Right lobe of liver (tissue), 6 donors: ENCODE measurements at regions not wholly inside any gene's neighbourhood (a gene's known extent, or its start where the extent isn't known, plus 50 kb on each side); places are given as distances from the start of the nearest gene placed in this dataset.

Experiments
- ATAC-seq, 4 donors: fragments of 200-7000 bp; cut with Tn5 transposase; one replicate each; pipeline ENCODE4 v1.9.1; 2020; ENCODE audit warnings: mild to moderate bottlenecking in 4 of 4, moderate library complexity in 4 of 4
- DNase-seq, 3 donors: peaks; one replicate each; pipeline ENCODE4 v3.0.0-alpha.2; 2020
- H3K27ac ChIP-seq, 3 donors: fragments of 200-600 bp; one replicate each; pipeline ENCODE4 v1.8.0; 2022
- H3K27me3 ChIP-seq, 2 donors: fragments of 200-600 bp; one replicate each; pipeline ENCODE4 v1.8.0; 2022
- H3K36me3 ChIP-seq, 4 donors: fragments of 200-600 bp; sonication (generic) in 1 of 4; one replicate each; pipeline versions ENCODE4 v1.5.1 to v1.8.0; 2017 to 2022; ENCODE audit warnings: control low read depth in 1 of 4
- H3K4me1 ChIP-seq, 4 donors: fragments of 200-600 bp; sonication (generic) in 1 of 4; one replicate each; pipeline versions ENCODE4 v1.5.1 to v1.8.0; 2017 to 2022; ENCODE audit warnings: control low read depth in 1 of 4
- H3K4me3 ChIP-seq, 3 donors: fragments of 200-600 bp; one replicate each; pipeline ENCODE4 v1.8.0; 2022
- H3K9me3 ChIP-seq, 4 donors: fragments of 200-600 bp; sonication (generic) in 1 of 4; one replicate each; pipeline versions ENCODE4 v1.5.1 to v1.8.0; 2017 to 2022; ENCODE audit warnings: control low read depth in 1 of 4
- CTCF ChIP-seq, 4 donors: fragments of 200-600 bp in 3 of 4; fragments of 450-650 bp in 1 of 4; IDR thresholded peaks; one replicate each; pipeline versions ENCODE4 v1.5.1 to v1.8.0; 2016 to 2022; ENCODE audit warnings: antibody characterized with exemption in 4 of 4, mild to moderate bottlenecking in 2 of 4
- POLR2A ChIP-seq: fragments of 450-650 bp; IDR thresholded peaks from one replicate; pipeline ENCODE4 v1.6.1; 2017; ENCODE audit warnings: antibody characterized with exemption, mild to moderate bottlenecking
- WGBS: methylation state at CpG from one replicate; pipeline ENCODE4 v1.1.6; 2018; ENCODE audit warnings: low coverage, low lambda C conversion rate; ENCODE audit not compliant: insufficient coverage; ENCODE audit errors: missing lambda C conversion rate; 5-methylcytosine and 5-hydroxymethylcytosine counted together
- intact Hi-C, 2 donors: fragments of 100-400 bp; cut with DNase I; formaldehyde crosslinking; loops; one replicate each; pipeline versions ENCODE4 v1.11.2 to v1.14.1; 2022
- donor health status: DM: no; HTN: yes; CAD: no.
- donor health status: DM: no; HTN: no; CAD: no.
- donor health status: DM: no; HTN: no; CAD: no.
- donor health status: DM: no; HTN: yes; CAD: no.
- donor health status: DM: no; HTN: yes; CAD: no.

- no peak for ATAC-seq
- Histone ChIP-seq H3K4me3 (no peak overlapping the region), H3K4me1 (no peaks in the 10 kb centered on the region), H3K9me3 (no peaks in the 10 kb centered on the region), H3K27ac (no peak overlapping the region), H3K36me3 (no peaks in the 10 kb centered on the region), H3K27me3 (no peaks in the 10 kb centered on the region)
- DNase-seq = no peak
- WGBS = no CpG with 5 or more reads among the region's 6 CpGs
- TF ChIP-seq CTCF (IDR thresholded peaks at IDR 0.05) = no peak
- intact Hi-C loops = no loop called here
These were observed 807.5 kb downstream of the VRK1 start for GRCh38 chr14:97604731-97605130.

GRCh38 chr14:97618401-97618800 lies 821.2 kb downstream of the VRK1 start:
- intact Hi-C loops = no loop called here
- H3K4me1 ChIP-seq = no peaks in the 10 kb centered on the region
- DNase-seq = no peak
- no peaks in the 10 kb centered on the region for H3K27me3 ChIP-seq
- no peak overlapping the region for H3K27ac ChIP-seq
- TF ChIP-seq POLR2A (no peak), CTCF (IDR thresholded peaks at IDR 0.05) (no peak)
- 47% methylated on average over 3 of the region's 3 CpGs for WGBS
- H3K9me3 ChIP-seq = peaks cover 0 to 4% (median 0%) of the 10 kb centered on the region in 4 donors
- no peak for ATAC-seq
- H3K36me3 ChIP-seq = no peaks in the 10 kb centered on the region
- H3K4me3 ChIP-seq = no peak overlapping the region

- intact Hi-C loops = no loop called here
- Histone ChIP-seq H3K27me3 (no peaks in the 10 kb centered on the region), H3K9me3 (peaks cover 0 to 4% (median 0%) of the 10 kb centered on the region in 4 donors), H3K4me3 (no peak overlapping the region), H3K27ac (no peak overlapping the region), H3K36me3 (no peaks in the 10 kb centered on the region), H3K4me1 (no peaks in the 10 kb centered on the region)
- 43% methylated on average over 1 of the region's 1 CpG for WGBS
- TF ChIP-seq POLR2A (no peak), CTCF (IDR thresholded peaks at IDR 0.05) (no peak)
- ATAC-seq (no peak), DNase-seq (no peak)
These were observed 821.9 kb downstream of the VRK1 start for GRCh38 chr14:97618917-97619690.

GRCh38 chr14:97620066-97620465 lies 822.9 kb downstream of the VRK1 start:
- Histone ChIP-seq H3K27me3 (no peaks in the 10 kb centered on the region), H3K9me3 (peaks cover 0 to 1% (median 0%) of the 10 kb centered on the region in 4 donors), H3K36me3 (no peaks in the 10 kb centered on the region), H3K27ac (no peak overlapping the region), H3K4me1 (no peaks in the 10 kb centered on the region), H3K4me3 (no peak overlapping the region)
- DNase-seq (no peak), ATAC-seq (no peak)
- WGBS = 23% methylated on average over 5 of the region's 5 CpGs
- no peak for TF ChIP-seq CTCF (IDR thresholded peaks at IDR 0.05)
- no peak for TF ChIP-seq POLR2A
- intact Hi-C loops = no loop called here
